Ecto neural progenitor cell (in vitro differentiated cells): ENCODE measurements at regions not wholly inside any gene's neighbourhood (a gene's known extent, or its start where the extent isn't known, plus 50 kb on each side); places are given as distances from the start of the nearest gene placed in this dataset.
"Not testable (repeated sequence)": the region's sequence is repeated elsewhere in the genome, so short reads cannot be mapped to it uniquely, and the experiment has no call there.

ENCODE experiments used
- DNase-seq: peaks from one replicate; pipeline ENCODE4 v3.0.0-alpha.2; 2018; ENCODE audit warnings: low spot score

- no peak for DNase-seq
These were observed 150.5 kb upstream of the THUMPD2 start for GRCh38 chr2:39929531-39929930.

DNA sequence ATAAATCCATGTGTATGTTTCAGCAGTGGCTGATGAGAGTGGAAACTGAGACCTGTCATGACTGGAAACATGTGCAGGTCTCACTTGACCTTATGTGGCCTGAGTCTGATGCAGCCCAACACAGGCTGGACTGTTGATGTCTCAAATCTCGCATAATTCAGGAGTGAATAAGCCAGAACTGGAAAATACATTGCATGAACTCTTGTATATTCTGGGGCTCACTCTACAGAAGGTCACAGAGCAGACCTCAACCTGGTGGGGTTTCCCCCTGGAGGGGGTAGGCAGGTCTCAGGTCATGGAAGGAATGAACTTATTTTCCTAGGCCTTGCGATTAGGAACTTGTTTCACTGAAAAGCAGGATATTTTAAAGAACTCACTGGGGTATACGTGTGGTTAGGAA lies 146.3 kb upstream of the THUMPD2 start:
- DNase-seq, result no peak

GRCh38 chr2:39923455-39923854 lies 144.4 kb upstream of the THUMPD2 start:
- no peak for DNase-seq

GRCh38 chr2:39922679-39923405 lies 143.8 kb upstream of the THUMPD2 start:
- no peak for DNase-seq

DNA sequence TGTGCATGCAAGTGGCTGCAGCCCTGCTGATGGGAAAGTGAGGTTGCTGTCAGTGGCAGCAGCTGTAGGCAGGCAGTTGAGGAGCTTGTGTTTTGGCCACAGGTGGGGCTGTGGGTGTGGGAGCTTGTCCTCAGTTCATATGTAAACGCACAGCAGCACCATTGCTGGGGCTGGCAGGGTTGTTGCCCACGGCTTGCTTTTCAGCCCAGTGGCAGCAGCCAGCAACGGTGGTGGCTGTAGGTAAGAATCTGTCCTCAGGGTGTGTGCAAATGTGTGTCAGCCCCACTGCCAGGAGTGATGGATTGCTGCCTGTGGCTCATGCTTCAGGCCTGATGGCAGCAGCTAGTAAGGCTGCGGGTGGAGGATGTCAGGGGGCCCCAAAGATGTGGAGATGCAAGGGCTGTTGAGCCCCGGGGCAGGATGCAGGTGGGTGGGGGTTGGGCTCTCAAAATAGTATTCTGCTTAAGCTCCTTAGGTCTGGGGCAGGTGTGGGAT lies 141.3 kb upstream of the THUMPD2 start:
- DNase-seq, result no peak

- no peak for DNase-seq
These were observed 140.7 kb upstream of the THUMPD2 start for GRCh38 chr2:39919511-39920306.

GRCh38 chr2:39918886-39919285 lies 139.8 kb upstream of the THUMPD2 start:
- DNase-seq, result no peak

GRCh38 chr2:39917371-39917770 lies 138.3 kb upstream of the THUMPD2 start:
- DNase-seq, result not testable (repeated sequence)

- DNase-seq, result no peak
These were observed 135.9 kb upstream of the THUMPD2 start for GRCh38 chr2:39914949-39915348.

DNA sequence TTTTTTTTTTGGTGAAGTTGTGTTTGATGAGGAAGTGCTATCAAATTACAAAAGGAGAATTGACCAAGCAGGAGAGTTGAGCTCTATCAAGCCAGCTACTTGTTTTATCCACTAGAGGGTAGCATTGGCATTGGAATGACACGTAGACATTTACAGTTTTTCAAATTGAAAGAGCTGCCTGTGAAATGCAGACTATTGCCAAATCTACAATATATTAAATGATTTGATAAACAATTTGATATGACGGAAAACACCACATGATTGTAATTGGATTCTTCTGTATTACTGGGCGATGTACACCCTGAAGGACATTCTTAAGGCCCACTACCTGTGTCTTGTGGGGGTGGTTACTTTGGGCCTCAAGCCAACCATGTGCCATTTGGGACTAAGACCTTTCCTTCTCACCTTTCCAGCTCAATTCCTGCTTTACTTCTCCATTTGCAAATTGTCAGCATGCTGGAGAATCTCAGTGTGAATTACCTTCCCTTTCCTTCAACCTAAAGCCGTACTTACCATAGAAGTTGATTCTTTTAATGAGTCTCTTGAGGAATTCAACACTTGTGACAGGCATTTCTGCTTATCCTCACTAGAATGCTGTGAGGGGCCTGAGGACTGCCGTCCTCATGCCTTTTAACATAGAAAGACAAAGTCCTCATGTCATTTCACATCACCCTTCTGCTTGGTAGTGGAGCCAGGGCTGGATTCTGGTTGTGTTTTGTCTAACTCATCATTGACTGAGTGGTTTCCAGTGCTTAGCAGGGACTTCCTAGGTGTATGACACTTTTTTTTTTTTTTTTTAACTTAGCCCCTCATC lies 134.8 kb upstream of the THUMPD2 start:
- no peak for DNase-seq

- no peak for DNase-seq
These were observed 123.0 kb upstream of the THUMPD2 start for GRCh38 chr2:39902103-39902502.

DNA sequence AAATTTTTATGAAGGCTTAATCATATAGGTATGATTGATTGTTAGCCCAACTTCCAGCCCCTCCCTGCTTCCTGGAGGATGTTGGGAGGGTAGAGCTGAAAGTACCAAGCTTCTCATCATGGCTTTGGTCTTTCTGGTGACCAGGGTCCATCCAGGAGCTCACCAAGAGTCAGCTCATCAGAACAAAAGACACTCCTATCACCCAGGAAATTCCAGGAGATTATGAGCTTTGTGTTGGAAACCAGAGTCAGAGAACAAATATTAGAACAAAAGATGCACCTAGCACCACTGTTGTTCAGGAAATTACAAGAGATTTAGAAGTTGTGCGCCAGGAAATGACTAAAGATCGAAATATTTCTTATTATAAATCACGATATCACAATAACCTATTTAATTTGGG lies 119.9 kb upstream of the THUMPD2 start:
- no peak for DNase-seq

DNA sequence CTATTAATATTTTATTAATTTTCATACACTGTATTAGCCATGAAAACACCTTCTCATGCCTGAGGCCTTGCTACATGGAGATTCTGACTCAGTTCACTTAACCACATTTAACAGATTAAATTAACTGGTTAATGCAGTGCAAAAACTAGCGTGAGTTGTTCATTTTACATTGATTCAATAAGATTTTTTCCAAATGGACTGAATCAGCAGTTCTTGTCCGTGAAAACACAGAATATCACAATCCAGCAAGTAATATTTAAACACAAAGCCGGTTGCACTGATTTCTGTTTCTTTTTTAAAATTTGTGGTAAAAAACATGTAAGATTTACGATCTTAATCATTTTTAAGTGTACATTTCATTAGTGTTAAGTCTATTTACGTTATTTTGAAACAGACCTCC lies 118.2 kb upstream of the THUMPD2 start:
- DNase-seq, result no peak

- no peak for DNase-seq
These were observed 115.0 kb upstream of the THUMPD2 start for GRCh38 chr2:39894082-39894481.

DNA sequence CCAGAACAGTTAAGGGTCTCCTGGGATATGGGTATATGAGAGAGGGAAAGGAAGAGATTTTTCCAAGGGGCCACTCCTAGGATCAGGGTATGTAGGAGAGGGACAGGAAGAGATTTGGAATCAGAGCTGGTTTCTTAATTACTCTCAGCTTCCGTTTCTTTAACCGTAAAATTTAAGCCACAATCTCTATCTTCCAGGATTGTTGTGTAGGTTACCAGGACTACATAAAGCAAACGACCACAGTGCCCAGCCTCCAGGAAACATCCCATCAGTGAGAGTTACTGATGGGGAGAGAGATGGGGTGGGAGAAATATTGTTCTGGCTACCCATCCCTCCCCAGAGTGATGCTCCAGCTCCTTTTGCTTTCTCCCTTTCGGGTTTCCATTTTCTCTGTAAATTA lies 114.6 kb upstream of the THUMPD2 start:
- no peak for DNase-seq

DNA sequence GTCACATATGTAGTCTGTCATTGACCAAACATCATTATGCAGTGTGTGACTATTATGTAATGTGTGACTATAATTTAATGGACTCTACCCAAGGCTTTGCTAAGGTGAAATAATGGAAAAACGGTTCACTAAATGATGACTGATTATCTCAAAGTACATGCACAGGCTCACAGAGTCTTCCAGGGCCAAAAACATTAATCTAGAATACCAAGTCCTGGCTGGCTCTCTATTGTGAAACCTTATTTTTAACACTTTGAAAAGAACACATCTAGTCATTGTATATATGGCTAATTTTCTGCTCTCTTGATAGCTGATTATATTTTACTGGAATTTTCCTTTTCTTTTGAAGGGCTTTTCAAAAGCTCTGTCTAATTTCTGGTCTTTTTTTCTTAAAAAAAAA lies 102.9 kb upstream of the THUMPD2 start:
- DNase-seq, result no peak

GRCh38 chr2:39881494-39881893 lies 102.4 kb upstream of the THUMPD2 start:
- DNase-seq, result no peak

- DNase-seq, result not testable (repeated sequence)
These were observed 99.9 kb upstream of the THUMPD2 start for GRCh38 chr2:39879001-39879400.

DNA sequence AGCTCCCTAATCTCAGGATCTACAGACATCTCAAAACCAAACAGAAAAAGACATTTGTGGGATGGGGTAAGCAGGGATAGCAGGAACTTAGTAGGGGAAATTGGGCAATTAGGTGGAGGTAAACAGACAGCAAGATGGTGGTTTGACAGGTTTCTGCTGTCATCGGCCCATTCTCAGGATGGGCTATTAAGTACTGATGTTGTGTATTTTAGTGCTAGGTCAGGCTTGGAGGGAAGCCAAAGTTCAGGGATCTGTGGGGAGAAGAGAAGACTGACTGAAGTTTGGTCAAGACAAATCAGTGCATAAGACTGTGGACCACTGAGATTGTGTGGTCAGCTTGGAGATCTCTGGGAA lies 96.8 kb upstream of the THUMPD2 start:
- no peak for DNase-seq

DNA sequence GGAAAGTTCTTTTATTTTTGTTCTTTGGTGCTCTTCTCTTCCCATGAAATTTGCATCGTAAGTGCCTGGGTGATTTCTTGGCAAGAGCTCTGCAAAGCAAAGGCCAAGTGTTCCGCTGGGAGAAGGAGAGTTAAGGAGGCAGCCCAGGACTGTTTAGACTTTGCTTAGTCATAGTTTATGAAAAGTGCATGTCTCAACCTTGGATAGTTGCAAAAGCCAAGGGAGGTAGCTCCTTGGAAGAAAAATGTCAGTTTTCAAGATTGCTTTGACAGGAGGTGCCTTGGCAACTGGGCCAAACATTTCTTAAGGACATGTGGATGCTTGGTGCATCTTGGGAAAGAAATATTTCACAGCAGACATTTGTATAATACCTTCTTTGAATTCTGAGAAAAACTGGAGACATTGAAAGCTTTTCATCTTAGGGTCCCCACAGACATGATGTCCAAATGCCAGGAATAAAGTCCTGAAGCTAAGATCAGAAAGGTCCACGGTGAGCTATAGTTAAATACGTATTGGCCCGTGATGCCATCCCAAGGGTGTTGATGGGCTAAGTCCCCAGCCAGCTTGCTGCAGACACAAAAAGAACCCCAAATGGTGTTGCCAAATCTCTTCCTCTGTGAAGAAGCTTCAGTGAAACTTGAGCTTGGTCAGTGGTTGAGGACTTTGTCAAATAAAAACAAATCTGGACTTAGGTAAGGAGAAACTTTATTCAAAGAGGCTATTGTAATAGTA lies 96.3 kb upstream of the THUMPD2 start:
- DNase-seq, result no peak

DNA sequence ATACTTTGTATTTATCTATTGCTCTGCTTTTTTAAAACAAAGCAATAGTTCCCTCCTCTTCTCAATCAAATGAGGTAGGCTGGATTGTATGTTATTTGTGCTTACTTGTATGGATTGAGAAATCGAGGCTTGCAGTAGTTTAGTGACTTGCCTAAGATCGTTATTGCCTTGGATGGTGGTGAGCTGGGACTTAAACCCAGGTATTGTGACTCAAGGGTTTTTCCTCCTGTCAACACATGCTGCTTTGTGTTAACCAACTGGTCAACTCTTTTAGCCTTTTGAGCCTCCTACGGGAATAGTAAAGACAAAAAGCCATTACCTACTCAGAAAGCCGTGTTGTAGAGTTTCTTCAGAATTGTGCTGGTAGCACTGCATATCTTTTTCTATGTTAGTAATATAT lies 95.2 kb upstream of the THUMPD2 start:
- DNase-seq, result no peak

DNA sequence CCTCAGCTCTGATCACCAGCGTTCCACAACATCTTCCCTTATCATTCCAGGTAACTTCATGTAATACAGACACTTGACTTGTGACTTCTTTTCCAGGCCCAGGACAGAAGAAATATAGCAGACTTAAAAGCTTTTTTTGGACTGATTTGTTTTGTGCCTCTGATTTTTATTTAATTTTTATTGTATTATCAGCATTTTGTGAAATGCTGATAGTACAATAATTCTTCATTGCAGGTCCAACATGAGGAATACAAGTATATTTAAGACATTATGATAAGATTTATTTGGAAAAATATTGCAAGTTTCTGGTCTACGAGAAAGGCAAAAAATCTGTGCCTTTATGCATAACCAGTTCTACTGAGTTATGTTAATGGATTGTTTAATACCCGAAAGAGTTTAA lies 94.5 kb upstream of the THUMPD2 start:
- DNase-seq, result no peak
